ENCODE measurements at regions not wholly inside any gene's neighbourhood (a gene's known extent, or its start where the extent isn't known, plus 50 kb on each side); places are given as distances from the start of the nearest gene placed in this dataset.

DNA sequence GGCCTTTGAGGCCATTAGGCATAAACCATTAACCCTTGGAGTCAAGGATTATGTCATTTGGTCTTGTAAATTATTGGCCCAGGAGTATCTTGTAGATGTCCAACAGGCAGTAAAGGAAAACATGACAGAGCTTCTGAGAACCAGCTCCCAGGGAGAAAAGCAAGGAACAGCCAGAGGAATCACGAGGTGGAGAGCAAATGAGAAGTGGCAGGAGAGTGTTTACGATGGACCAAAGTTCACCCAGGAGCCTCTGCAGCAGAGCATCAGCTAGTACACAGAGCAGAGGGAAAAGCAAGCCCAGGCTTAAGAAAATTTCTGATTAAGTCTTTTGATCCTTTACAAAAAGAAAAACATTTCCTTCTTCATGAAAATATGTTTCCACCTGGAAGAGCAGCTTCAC lies 206.2 kb downstream of the NDUFS4 start:
- no peaks in the 10 kb centered on the region for H3K36me3 ChIP-seq (replicated peaks; ENCODE audit: insufficient read depth, low read depth)
- peak overlapping the region; percentile 9 for H2AFZ ChIP-seq
- H3K9me3 ChIP-seq (ENCODE audit: low read depth): no peaks in the 10 kb centered on the region
- peak; percentile 73 for DNase-seq (ENCODE audit: low spot score)
- TF ChIP-seq CTCF (IDR thresholded peaks at IDR 0.05; ENCODE audit: poor library complexity) (no peak), EZH2 (IDR thresholded peaks at IDR 0.05; ENCODE audit: borderline replicate concordance) (no peak), EZH2phosphoT487 (IDR thresholded peaks at IDR 0.05; ENCODE audit: low read depth, severe bottlenecking, unreplicated experiment) (no peak)
- H3K79me2 ChIP-seq: no peaks in the 10 kb centered on the region
- WGBS (ENCODE audit: low lambda C conversion rate, missing lambda C conversion rate): 31% methylated on average over 2 of the region's 2 CpGs
- no peak overlapping the region for H3K4me3 ChIP-seq
- no peak overlapping the region for H3K4me2 ChIP-seq
- no peaks in the 10 kb centered on the region for H3K4me1 ChIP-seq (ENCODE audit: insufficient read depth)
- H3K27me3 ChIP-seq: no peaks in the 10 kb centered on the region
- H4K20me1 ChIP-seq (ENCODE audit: insufficient read depth, poor library complexity, severe bottlenecking): no peaks in the 10 kb centered on the region
- no peaks in the 10 kb centered on the region for H3K9me2 ChIP-seq (replicated peaks; ENCODE audit: insufficient read depth)
- peak overlapping the region; percentile 85 for H3K27ac ChIP-seq

DNA sequence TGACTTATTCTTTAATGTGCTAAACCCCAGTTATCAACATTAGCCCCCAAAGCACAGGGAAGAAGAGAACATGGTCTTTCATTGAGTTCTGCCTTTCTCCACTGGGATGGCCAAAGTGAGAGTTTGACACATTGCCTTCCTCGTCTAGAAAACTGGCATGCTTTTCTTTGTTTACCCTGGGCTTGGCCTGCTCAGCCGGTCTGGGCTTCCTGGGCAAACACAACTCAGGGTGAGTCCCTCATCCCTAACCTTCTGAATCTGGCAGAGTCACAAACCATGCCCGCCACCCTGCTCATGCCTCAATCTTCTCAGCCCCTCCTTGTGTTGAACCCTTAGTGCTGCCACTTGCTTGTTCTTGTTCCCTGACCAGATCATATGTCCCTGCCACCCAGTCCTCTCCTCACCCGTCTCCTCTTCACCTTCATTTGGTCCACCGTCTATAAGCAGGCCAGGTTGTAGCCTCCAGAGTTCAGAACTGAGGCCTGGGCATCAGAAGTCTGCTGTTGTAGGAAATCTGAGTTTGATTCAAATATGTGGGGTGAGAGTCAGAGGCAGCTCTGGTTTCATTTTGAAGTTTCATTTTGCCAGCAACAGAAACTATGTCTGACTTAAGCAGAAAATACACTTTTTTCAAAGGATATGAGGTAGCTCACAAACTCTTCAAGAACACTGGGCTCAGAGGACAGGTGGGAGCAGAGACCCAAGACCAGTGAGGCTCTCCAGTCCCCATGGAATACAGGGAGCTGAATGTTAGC lies 217.6 kb downstream of the NDUFS4 start:
- WGBS (ENCODE audit: low lambda C conversion rate, missing lambda C conversion rate): 81% methylated on average over 5 of the region's 5 CpGs
- Histone ChIP-seq H3K27me3 (no peaks in the 10 kb centered on the region), H3K27ac (no peak overlapping the region), H2AFZ (no peak overlapping the region), H3K4me2 (no peak overlapping the region), H4K20me1 (ENCODE audit: insufficient read depth, poor library complexity, severe bottlenecking) (no peaks in the 10 kb centered on the region), H3K9me3 (ENCODE audit: low read depth) (no peaks in the 10 kb centered on the region), H3K9me2 (replicated peaks; ENCODE audit: insufficient read depth) (no peaks in the 10 kb centered on the region), H3K4me3 (no peak overlapping the region), H3K79me2 (no peaks in the 10 kb centered on the region), H3K4me1 (ENCODE audit: insufficient read depth) (peaks cover 7% of the 10 kb centered on the region), H3K36me3 (replicated peaks; ENCODE audit: insufficient read depth, low read depth) (peaks cover 2% of the 10 kb centered on the region)
- TF ChIP-seq CTCF (IDR thresholded peaks at IDR 0.05; ENCODE audit: poor library complexity): no peak
- no peak for TF ChIP-seq EZH2phosphoT487 (IDR thresholded peaks at IDR 0.05; ENCODE audit: low read depth, severe bottlenecking, unreplicated experiment)
- no peak for TF ChIP-seq EZH2 (IDR thresholded peaks at IDR 0.05; ENCODE audit: borderline replicate concordance)
- DNase-seq (ENCODE audit: low spot score): no peak

- Histone ChIP-seq H3K36me3 (replicated peaks; ENCODE audit: insufficient read depth, low read depth) (peaks cover 3% of the 10 kb centered on the region), H3K9me2 (replicated peaks; ENCODE audit: insufficient read depth) (no peaks in the 10 kb centered on the region), H3K27me3 (no peaks in the 10 kb centered on the region), H3K4me1 (ENCODE audit: insufficient read depth) (peaks cover 7% of the 10 kb centered on the region), H3K79me2 (no peaks in the 10 kb centered on the region), H3K9me3 (ENCODE audit: low read depth) (no peaks in the 10 kb centered on the region), H2AFZ (peak overlapping the region; percentile 29), H3K27ac (no peak overlapping the region), H3K4me3 (no peak overlapping the region), H4K20me1 (ENCODE audit: insufficient read depth, poor library complexity, severe bottlenecking) (no peaks in the 10 kb centered on the region), H3K4me2 (no peak overlapping the region)
- no peak for DNase-seq (ENCODE audit: low spot score)
- no peak for TF ChIP-seq EZH2phosphoT487 (IDR thresholded peaks at IDR 0.05; ENCODE audit: low read depth, severe bottlenecking, unreplicated experiment)
- no peak for TF ChIP-seq CTCF (IDR thresholded peaks at IDR 0.05; ENCODE audit: poor library complexity)
- TF ChIP-seq EZH2 (IDR thresholded peaks at IDR 0.05; ENCODE audit: borderline replicate concordance): no peak
- 33% methylated on average over 4 of the region's 4 CpGs for WGBS (ENCODE audit: low lambda C conversion rate, missing lambda C conversion rate)
Observed at GRCh38 chr5:53779541-53779981, 219.1 kb downstream of the NDUFS4 start.

Data from hepatocyte (in vitro differentiated cells).